ENCODE measurements at regions not wholly inside any gene's neighbourhood (a gene's known extent, or its start where the extent isn't known, plus 50 kb on each side); places are given as distances from the start of the nearest gene placed in this dataset.
A peak's percentile ranks its signal among the peaks of the same experiment; 100 is the strongest.

GRCh38 chr7:50923476-50923875 lies 140.8 kb upstream of the GRB10 start:
- no peaks in the 10 kb centered on the region for H3K36me3 ChIP-seq (ENCODE audit: low read depth, low read length)
- ChIA-PET CTCF (no interaction called here), POLR2A (ENCODE audit: unreplicated experiment) (no interaction called here)
- H4K20me1 ChIP-seq (ENCODE audit: low read length): no peaks in the 10 kb centered on the region
- DNase-seq (no peak), ATAC-seq (no peak)
- peaks cover 24% of the 10 kb centered on the region for H3K4me1 ChIP-seq (ENCODE audit: insufficient read depth, low read length)
- H3F3A ChIP-seq (ENCODE audit: low read length, unreplicated experiment): no peaks in the 10 kb centered on the region
- H3K9me2 ChIP-seq (replicated peaks; ENCODE audit: low read length): no peaks in the 10 kb centered on the region
- no peaks in the 10 kb centered on the region for H3K9me3 ChIP-seq (ENCODE audit: low read length)
- no peak overlapping the region for H2AFZ ChIP-seq (ENCODE audit: low read length)
- H3K4me2 ChIP-seq (ENCODE audit: low read length): no peak overlapping the region
- BruUV-seq (replicated peaks): no TSS peak
- no peaks in the 10 kb centered on the region for H3K79me2 ChIP-seq (ENCODE audit: low read length)
- H3K4me3 ChIP-seq (ENCODE audit: low read length): no peak overlapping the region
- H3K27me3 ChIP-seq (ENCODE audit: low read length): no peaks in the 10 kb centered on the region
- no peak overlapping the region for H3K9ac ChIP-seq (ENCODE audit: low read length)
- intact Hi-C loops (cut with micrococcal nuclease): no loop called here
- H3K27ac ChIP-seq (ENCODE audit: low read length): no peak overlapping the region
- TF ChIP-seq EZH2phosphoT487 (IDR thresholded peaks at IDR 0.05; ENCODE audit: borderline replicate concordance, low read length) (no peak), CTCF (conservative IDR thresholded peaks at IDR 0.05; ENCODE audit: low read depth, low read length) (no peak), EZH2 (IDR thresholded peaks at IDR 0.05; ENCODE audit: low read length, unreplicated experiment) (no peak)

- BruUV-seq (replicated peaks): no TSS peak
- CTCF ChIA-PET: no interaction called here
- Histone ChIP-seq H2AFZ (ENCODE audit: low read length) (no peak overlapping the region), H3K79me2 (ENCODE audit: low read length) (no peaks in the 10 kb centered on the region), H3K27me3 (ENCODE audit: low read length) (no peaks in the 10 kb centered on the region), H3K27ac (ENCODE audit: low read length) (peak overlapping the region; percentile 56), H3K9me2 (replicated peaks; ENCODE audit: low read length) (no peaks in the 10 kb centered on the region), H3K4me2 (ENCODE audit: low read length) (peak overlapping the region; percentile 60), H3K4me1 (ENCODE audit: insufficient read depth, low read length) (peaks cover 24% of the 10 kb centered on the region), H4K20me1 (ENCODE audit: low read length) (no peaks in the 10 kb centered on the region), H3F3A (ENCODE audit: low read length, unreplicated experiment) (no peaks in the 10 kb centered on the region), H3K36me3 (ENCODE audit: low read depth, low read length) (no peaks in the 10 kb centered on the region), H3K9me3 (ENCODE audit: low read length) (no peaks in the 10 kb centered on the region), H3K9ac (ENCODE audit: low read length) (peak overlapping the region; percentile 28; the same call in 1 of the 2 replicates), H3K4me3 (ENCODE audit: low read length) (no peak overlapping the region)
- DNase-seq (peak; percentile 82), ATAC-seq (peak; percentile 89)
- intact Hi-C loops (cut with micrococcal nuclease): no loop called here
- no peak for TF ChIP-seq EZH2 (IDR thresholded peaks at IDR 0.05; ENCODE audit: low read length, unreplicated experiment)
- no peak for TF ChIP-seq EZH2phosphoT487 (IDR thresholded peaks at IDR 0.05; ENCODE audit: borderline replicate concordance, low read length)
- no peak for TF ChIP-seq CTCF (conservative IDR thresholded peaks at IDR 0.05; ENCODE audit: low read depth, low read length)
- POLR2A ChIA-PET (ENCODE audit: unreplicated experiment): no interaction called here
Measured at GRCh38 chr7:50921114-50921813, 138.6 kb upstream of the GRB10 start.

GRCh38 chr7:50920031-50920635 lies 137.4 kb upstream of the GRB10 start:
- intact Hi-C loops (cut with micrococcal nuclease): no loop called here
- Histone ChIP-seq H3K79me2 (ENCODE audit: low read length) (no peaks in the 10 kb centered on the region), H3F3A (ENCODE audit: low read length, unreplicated experiment) (no peaks in the 10 kb centered on the region), H3K9ac (ENCODE audit: low read length) (no peak overlapping the region), H3K9me2 (replicated peaks; ENCODE audit: low read length) (no peaks in the 10 kb centered on the region), H3K4me1 (ENCODE audit: insufficient read depth, low read length) (peaks cover 28% of the 10 kb centered on the region), H4K20me1 (ENCODE audit: low read length) (no peaks in the 10 kb centered on the region), H3K4me2 (ENCODE audit: low read length) (no peak overlapping the region), H2AFZ (ENCODE audit: low read length) (no peak overlapping the region), H3K36me3 (ENCODE audit: low read depth, low read length) (no peaks in the 10 kb centered on the region), H3K9me3 (ENCODE audit: low read length) (no peaks in the 10 kb centered on the region), H3K27me3 (ENCODE audit: low read length) (no peaks in the 10 kb centered on the region), H3K27ac (ENCODE audit: low read length) (peak overlapping the region; percentile 56), H3K4me3 (ENCODE audit: low read length) (no peak overlapping the region)
- BruUV-seq (replicated peaks): no TSS peak
- DNase-seq: peak; percentile 22
- ChIA-PET CTCF (interaction anchor here (0.7 kb wide), 1 partner anchor 99 kb away, joined by 5 read pairs; no protein-coding TSS in a partner anchor), POLR2A (ENCODE audit: unreplicated experiment) (no interaction called here)
- TF ChIP-seq EZH2phosphoT487 (IDR thresholded peaks at IDR 0.05; ENCODE audit: borderline replicate concordance, low read length): no peak
- no peak for TF ChIP-seq EZH2 (IDR thresholded peaks at IDR 0.05; ENCODE audit: low read length, unreplicated experiment)
- ATAC-seq: no peak

Data from PC-3 (cell line).